Trophoblast cell (in vitro differentiated cells and primary cell): ENCODE measurements at regions not wholly inside any gene's neighbourhood (a gene's known extent, or its start where the extent isn't known, plus 50 kb on each side); places are given as distances from the start of the nearest gene placed in this dataset.
A peak's percentile ranks its signal among the peaks of the same experiment; 100 is the strongest.

Experiments used
- DNase-seq, 2 donors: peaks; one replicate each; pipeline ENCODE4 v3.0.0-alpha.2; 2016
- H2AFZ ChIP-seq: 2 replicates; pipeline ENCODE4 v1.6.1; 2013; ENCODE audit warnings: low read length, moderate library complexity, mild to moderate bottlenecking; ENCODE audit not compliant: insufficient read depth, poor library complexity
- H2AK5ac ChIP-seq: 2 replicates; pipeline ENCODE4 v1.6.1; 2013; ENCODE audit warnings: mild to moderate bottlenecking, low read length
- H2BK120ac ChIP-seq: 2 replicates; pipeline ENCODE4 v1.6.1; 2013; ENCODE audit warnings: low read length, mild to moderate bottlenecking, moderate library complexity; ENCODE audit not compliant: insufficient read depth, poor library complexity
- H2BK12ac ChIP-seq: 2 replicates; pipeline ENCODE4 v1.6.1; 2013; ENCODE audit warnings: mild to moderate bottlenecking, low read length, moderate library complexity
- H2BK5ac ChIP-seq: 2 replicates; pipeline ENCODE4 v1.6.1; 2013; ENCODE audit warnings: low read length, low read depth, moderate library complexity, mild to moderate bottlenecking; ENCODE audit not compliant: poor library complexity
- H3K14ac ChIP-seq: 2 replicates; pipeline ENCODE4 v1.6.1; 2013; ENCODE audit warnings: mild to moderate bottlenecking, low read length
- H3K18ac ChIP-seq: 2 replicates; pipeline ENCODE4 v1.6.1; 2013; ENCODE audit warnings: mild to moderate bottlenecking, low read length
- H3K23ac ChIP-seq: 2 replicates; pipeline ENCODE4 v1.6.1; 2013; ENCODE audit warnings: low read length
- H3K27ac ChIP-seq: 2 replicates; pipeline ENCODE4 v1.5.1; 2013; ENCODE audit warnings: low read depth, mild to moderate bottlenecking, inconsistent platforms, low read length, moderate library complexity
- H3K27me3 ChIP-seq: 2 replicates; pipeline ENCODE4 v1.6.1; 2013; ENCODE audit warnings: inconsistent platforms, mild to moderate bottlenecking, low read length, moderate library complexity; ENCODE audit not compliant: insufficient read depth
- H3K36me3 ChIP-seq, 2 experiments: 1 replicate in 1 of 2; 2 replicates in 1 of 2; pipeline ENCODE4 v1.6.1; 2013; ENCODE audit warnings: low read length in 2 of 2, mild to moderate bottlenecking in 2 of 2, moderate library complexity in 1 of 2; ENCODE audit not compliant: insufficient read depth in 2 of 2, control insufficient read depth in 1 of 2
- H3K4ac ChIP-seq: 2 replicates; pipeline ENCODE4 v1.6.1; 2013; ENCODE audit warnings: low read depth, mild to moderate bottlenecking, low read length, moderate library complexity
- H3K4me1 ChIP-seq, 2 experiments: 1 replicate in 1 of 2; 2 replicates in 1 of 2; pipeline ENCODE4 v1.6.1; 2013; ENCODE audit warnings: low read length in 2 of 2, mild to moderate bottlenecking in 2 of 2, moderate library complexity in 1 of 2; ENCODE audit not compliant: insufficient read depth in 2 of 2, control insufficient read depth in 1 of 2
- H3K4me2 ChIP-seq: 2 replicates; pipeline ENCODE4 v1.6.1; 2013; ENCODE audit warnings: inconsistent platforms, mild to moderate bottlenecking, low read length, moderate library complexity
- H3K4me3 ChIP-seq: 2 replicates; pipeline ENCODE4 v1.5.1; 2013; ENCODE audit warnings: mild to moderate bottlenecking, low read depth, low read length, inconsistent platforms
- H3K79me1 ChIP-seq: one replicate; pipeline ENCODE4 v1.6.1; 2013; ENCODE audit warnings: low read length
- H3K79me2 ChIP-seq: 2 replicates; pipeline ENCODE4 v1.6.1; 2013; ENCODE audit warnings: low read length, mild to moderate bottlenecking; ENCODE audit not compliant: control insufficient read depth, insufficient read depth, poor library complexity
- H3K9ac ChIP-seq: 2 replicates; pipeline ENCODE4 v1.6.1; 2013; ENCODE audit warnings: mild to moderate bottlenecking, low read length
- H3K9me3 ChIP-seq: 2 replicates; pipeline ENCODE4 v1.6.1; 2013; ENCODE audit warnings: low read depth, mild to moderate bottlenecking, control low read depth, inconsistent platforms, low read length; ENCODE audit not compliant: insufficient read depth
- H4K12ac ChIP-seq: 2 replicates; pipeline ENCODE4 v1.6.1; 2013; ENCODE audit warnings: low read depth, mild to moderate bottlenecking, low read length, moderate library complexity
- H4K8ac ChIP-seq: 2 replicates; pipeline ENCODE4 v1.6.1; 2013; ENCODE audit warnings: low read depth, mild to moderate bottlenecking, low read length, moderate library complexity
- H4K91ac ChIP-seq: one replicate; pipeline ENCODE4 v1.6.1; 2013; ENCODE audit warnings: low read depth, mild to moderate bottlenecking, low read length, moderate library complexity
- WGBS: extraction: QIAGEN DNeasy Blood & Tissue Kit; methylation state at CpG from one replicate; pipeline ENCODE4 v1.1.7; 2013; ENCODE audit warnings: missing lambda C conversion rate; ENCODE audit not compliant: insufficient read length, insufficient coverage; ENCODE audit errors: extremely low coverage; 5-methylcytosine and 5-hydroxymethylcytosine counted together

GRCh38 chr10:7035126-7035761 is 375.6 kb downstream of the SFMBT2 start:
- no peaks in the 10 kb centered on the region for H3K79me2 ChIP-seq
- H3K79me1 ChIP-seq, result no peaks in the 10 kb centered on the region
- no peak overlapping the region for H3K27ac ChIP-seq
- WGBS, result no CpG with 5 or more reads among the region's 10 CpGs
- no peak overlapping the region for H3K23ac ChIP-seq
- no peak overlapping the region for H3K14ac ChIP-seq
- no peak overlapping the region for H4K91ac ChIP-seq
- H3K4me3 ChIP-seq, result no peak overlapping the region
- H2BK5ac ChIP-seq, result no peak overlapping the region
- no peak for DNase-seq
- no peaks in the 10 kb centered on the region for H3K9me3 ChIP-seq
- no peaks in the 10 kb centered on the region for H3K27me3 ChIP-seq
- H4K12ac ChIP-seq, result no peak overlapping the region
- H2AFZ ChIP-seq, result no peak overlapping the region
- H3K36me3 ChIP-seq, result no peaks in the 10 kb centered on the region
- no peaks in the 10 kb centered on the region for H3K4me1 ChIP-seq
- H3K4me2 ChIP-seq, result no peak overlapping the region
- H4K8ac ChIP-seq, result no peak overlapping the region
- no peak overlapping the region for H3K9ac ChIP-seq
- H2BK12ac ChIP-seq, result no peak overlapping the region
- no peak overlapping the region for H3K18ac ChIP-seq
- H2AK5ac ChIP-seq, result no peak overlapping the region
- H2BK120ac ChIP-seq, result no peak overlapping the region
- H3K4ac ChIP-seq, result no peak overlapping the region

GRCh38 chr10:7033031-7033430 is 377.8 kb downstream of the SFMBT2 start:
- H2BK120ac ChIP-seq, result no peak overlapping the region
- peak overlapping the region; percentile 25 for H3K9ac ChIP-seq
- no peak overlapping the region for H2BK5ac ChIP-seq
- no peak overlapping the region for H3K4ac ChIP-seq
- H4K8ac ChIP-seq, result no peak overlapping the region
- H2BK12ac ChIP-seq, result no peak overlapping the region
- no peak for DNase-seq
- H3K14ac ChIP-seq, result no peak overlapping the region
- no peak overlapping the region for H4K91ac ChIP-seq
- H3K27ac ChIP-seq, result no peak overlapping the region
- no peak overlapping the region for H3K4me3 ChIP-seq
- no peaks in the 10 kb centered on the region for H3K36me3 ChIP-seq
- H3K4me1 ChIP-seq, result no peaks in the 10 kb centered on the region
- no peaks in the 10 kb centered on the region for H3K9me3 ChIP-seq
- H3K27me3 ChIP-seq, result no peaks in the 10 kb centered on the region
- H2AFZ ChIP-seq, result no peak overlapping the region
- H3K79me2 ChIP-seq, result no peaks in the 10 kb centered on the region
- H4K12ac ChIP-seq, result no peak overlapping the region
- H2AK5ac ChIP-seq, result no peak overlapping the region
- WGBS, result no CpG with 5 or more reads among the region's 1 CpG
- H3K4me2 ChIP-seq, result no peak overlapping the region
- H3K18ac ChIP-seq, result no peak overlapping the region
- H3K23ac ChIP-seq, result no peak overlapping the region
- H3K79me1 ChIP-seq, result no peaks in the 10 kb centered on the region

GRCh38 chr10:7030134-7030855 is 380.5 kb downstream of the SFMBT2 start:
- Histone ChIP-seq H3K9ac (no peak overlapping the region), H4K91ac (no peak overlapping the region), H3K14ac (no peak overlapping the region), H3K27ac (no peak overlapping the region), H3K79me2 (no peaks in the 10 kb centered on the region), H3K4me2 (no peak overlapping the region), H2AK5ac (no peak overlapping the region), H4K12ac (no peak overlapping the region), H2BK5ac (no peak overlapping the region), H3K27me3 (no peaks in the 10 kb centered on the region), H3K18ac (no peak overlapping the region), H2BK12ac (no peak overlapping the region), H4K8ac (no peak overlapping the region), H3K36me3 (no peaks in the 10 kb centered on the region), H3K4me3 (no peak overlapping the region), H3K23ac (no peak overlapping the region), H2AFZ (no peak overlapping the region), H3K9me3 (no peaks in the 10 kb centered on the region), H3K4me1 (no peaks in the 10 kb centered on the region), H3K79me1 (no peaks in the 10 kb centered on the region), H3K4ac (no peak overlapping the region), H2BK120ac (no peak overlapping the region)
- WGBS, result no CpG with 5 or more reads among the region's 5 CpGs
- DNase-seq, result no peak

- H4K8ac ChIP-seq, result no peak overlapping the region
- no peak overlapping the region for H2BK5ac ChIP-seq
- no peak overlapping the region for H3K4ac ChIP-seq
- H4K91ac ChIP-seq, result no peak overlapping the region
- no peak overlapping the region for H2BK12ac ChIP-seq
- H2AK5ac ChIP-seq, result no peak overlapping the region
- no peak overlapping the region for H3K14ac ChIP-seq
- no peaks in the 10 kb centered on the region for H3K27me3 ChIP-seq
- no peak overlapping the region for H3K9ac ChIP-seq
- H3K79me1 ChIP-seq, result no peaks in the 10 kb centered on the region
- no peak overlapping the region for H2AFZ ChIP-seq
- H3K9me3 ChIP-seq, result no peaks in the 10 kb centered on the region
- H2BK120ac ChIP-seq, result no peak overlapping the region
- H3K18ac ChIP-seq, result no peak overlapping the region
- no peak overlapping the region for H3K27ac ChIP-seq
- no peaks in the 10 kb centered on the region for H3K4me1 ChIP-seq
- H4K12ac ChIP-seq, result no peak overlapping the region
- no peaks in the 10 kb centered on the region for H3K79me2 ChIP-seq
- WGBS, result no CpG with 5 or more reads among the region's 1 CpG
- no peak overlapping the region for H3K23ac ChIP-seq
- no peak overlapping the region for H3K4me3 ChIP-seq
- no peak overlapping the region for H3K4me2 ChIP-seq
- DNase-seq, result no peak
- no peaks in the 10 kb centered on the region for H3K36me3 ChIP-seq
Observed at GRCh38 chr10:7029672-7030071, 381.2 kb downstream of the SFMBT2 start.
